EH (cell line): ENCODE measurements at regions not wholly inside any gene's neighbourhood (a gene's known extent, or its start where the extent isn't known, plus 50 kb on each side); places are given as distances from the start of the nearest gene placed in this dataset.

Experiments used
- DNase-seq: peaks from one replicate; pipeline ENCODE4 v3.0.0-alpha.2; 2015; ENCODE audit warnings: low read depth

GRCh38 chr3:64316971-64317370 lies 91.7 kb upstream of the PRICKLE2 start:
- peak; percentile 45 for DNase-seq

GRCh38 chr3:64311424-64312061 lies 86.3 kb upstream of the PRICKLE2 start:
- DNase-seq, result peak; percentile 20

GRCh38 chr3:64308931-64309330 lies 83.7 kb upstream of the PRICKLE2 start:
- DNase-seq, result no peak

- no peak for DNase-seq
Observed at GRCh38 chr3:64306745-64307144, 81.5 kb upstream of the PRICKLE2 start.

GRCh38 chr3:64305731-64306130 lies 80.5 kb upstream of the PRICKLE2 start:
- no peak for DNase-seq

GRCh38 chr3:64304828-64305410 lies 79.7 kb upstream of the PRICKLE2 start:
- DNase-seq, result no peak

- no peak for DNase-seq
Observed at GRCh38 chr3:64303881-64304280, 78.6 kb upstream of the PRICKLE2 start.

- peak; percentile 15 for DNase-seq
Observed at GRCh38 chr3:64303401-64303800, 78.1 kb upstream of the PRICKLE2 start.

GRCh38 chr3:64301476-64301875 lies 76.2 kb upstream of the PRICKLE2 start:
- no peak for DNase-seq

GRCh38 chr3:64300790-64301423 lies 75.6 kb upstream of the PRICKLE2 start:
- DNase-seq, result peak; percentile 88

GRCh38 chr3:64299206-64299605 lies 73.9 kb upstream of the PRICKLE2 start:
- no peak for DNase-seq

- no peak for DNase-seq
Observed at GRCh38 chr3:64297563-64297962, 72.3 kb upstream of the PRICKLE2 start.

GRCh38 chr3:64295594-64295993 lies 70.3 kb upstream of the PRICKLE2 start:
- DNase-seq, result peak; percentile 85

GRCh38 chr3:64294771-64295170 lies 69.5 kb upstream of the PRICKLE2 start:
- no peak for DNase-seq

- DNase-seq, result no peak
Observed at GRCh38 chr3:64293121-64293520, 67.9 kb upstream of the PRICKLE2 start.

GRCh38 chr3:64291956-64292355 lies 66.7 kb upstream of the PRICKLE2 start:
- peak; percentile 88 for DNase-seq

- peak; percentile 93 for DNase-seq
Observed at GRCh38 chr3:64291345-64291744, 66.1 kb upstream of the PRICKLE2 start.

GRCh38 chr3:64290864-64291263 lies 65.6 kb upstream of the PRICKLE2 start:
- no peak for DNase-seq

- no peak for DNase-seq
Observed at GRCh38 chr3:64290161-64290560, 64.9 kb upstream of the PRICKLE2 start.

- no peak for DNase-seq
Observed at GRCh38 chr3:64289622-64290021, 64.4 kb upstream of the PRICKLE2 start.

- peak; percentile 54 for DNase-seq
Observed at GRCh38 chr3:64278625-64279024, 53.4 kb upstream of the PRICKLE2 start.

- no peak for DNase-seq
Observed at GRCh38 chr3:64276131-64276530, 50.9 kb upstream of the PRICKLE2 start.
